Activated T-cell treated with anti-CD3 and anti-CD28 coated beads, Interleukin-2, amount 50 U/mL, for 4 hours (primary cell): ENCODE measurements at regions not wholly inside any gene's neighbourhood (a gene's known extent, or its start where the extent isn't known, plus 50 kb on each side); places are given as distances from the start of the nearest gene placed in this dataset.

ENCODE experiments used
- ATAC-seq, 2 donors: fragments of 200-7000 bp; cut with Tn5 transposase; one replicate each; pipeline ENCODE4 v1.10.0; 2021
- DNase-seq: peaks from one replicate; pipeline ENCODE4 v3.0.0-alpha.2; 2020
- H3K27me3 Mint-ChIP-seq: one replicate; pipeline ENCODE4 v1.8.0; 2021; ENCODE audit warnings: low read depth, mixed read lengths
- H3K36me3 Mint-ChIP-seq: one replicate; pipeline ENCODE4 v1.8.0; 2022; ENCODE audit warnings: mixed read lengths; ENCODE audit not compliant: insufficient read depth
- H3K4me1 Mint-ChIP-seq: one replicate; pipeline ENCODE4 v1.8.0; 2021; ENCODE audit warnings: low read depth, mixed read lengths
- H3K4me3 Mint-ChIP-seq: one replicate; pipeline ENCODE4 v1.8.0; 2021; ENCODE audit warnings: mild to moderate bottlenecking, moderate library complexity, mixed read lengths
- H3K9me3 Mint-ChIP-seq: one replicate; pipeline ENCODE4 v1.8.0; 2021; ENCODE audit warnings: mixed read lengths

GRCh38 chr5:93793159-93793781 is 51.9 kb upstream of the POU5F2 start:
- DNase-seq (no peak), ATAC-seq (no peak)
- Mint-ChIP-seq H3K9me3 (no peaks in the 10 kb centered on the region), H3K27me3 (no peaks in the 10 kb centered on the region), H3K4me3 (no peak overlapping the region), H3K4me1 (no peaks in the 10 kb centered on the region), H3K36me3 (peaks cover 21% of the 10 kb centered on the region)

DNA sequence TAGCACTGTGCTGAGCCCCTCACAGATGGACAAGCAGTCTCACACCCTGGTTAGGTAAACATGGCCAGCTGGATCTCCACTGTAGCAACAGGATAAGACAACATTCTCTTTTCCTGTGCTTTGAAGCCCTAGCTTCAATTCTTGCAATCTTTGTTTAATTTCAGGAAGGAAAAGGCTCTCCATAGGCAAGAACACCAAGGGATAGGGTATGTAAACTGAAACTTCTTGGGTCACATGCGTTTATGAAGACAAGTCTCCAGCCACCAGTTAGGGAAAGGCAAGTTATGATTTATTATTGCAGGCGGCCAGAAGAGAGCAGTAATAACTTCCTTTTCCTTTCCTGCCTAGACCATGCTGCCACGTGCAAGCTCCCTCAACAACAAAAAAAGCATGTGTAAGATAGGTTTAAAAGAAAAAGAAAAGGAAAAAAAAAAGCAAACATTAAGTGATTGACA is 50.1 kb upstream of the POU5F2 start:
- H3K27me3 Mint-ChIP-seq: no peaks in the 10 kb centered on the region
- no peak overlapping the region for H3K4me3 Mint-ChIP-seq
- no peaks in the 10 kb centered on the region for H3K4me1 Mint-ChIP-seq
- peaks cover 20% of the 10 kb centered on the region for H3K36me3 Mint-ChIP-seq
- no peaks in the 10 kb centered on the region for H3K9me3 Mint-ChIP-seq
- DNase-seq: no peak
- no peak for ATAC-seq
